ENCODE measurements at regions not wholly inside any gene's neighbourhood (a gene's known extent, or its start where the extent isn't known, plus 50 kb on each side); places are given as distances from the start of the nearest gene placed in this dataset.

- no peaks in the 10 kb centered on the region for H3K9me3 ChIP-seq (ENCODE audit: insufficient read depth, low read depth, low read length)
- H3K4me2 ChIP-seq (ENCODE audit: low read depth, low read length, poor library complexity, severe bottlenecking) = no peak overlapping the region
- no peaks in the 10 kb centered on the region for H3K36me3 ChIP-seq (ENCODE audit: insufficient read depth, low read length)
- H3K9ac ChIP-seq (ENCODE audit: low read depth, low read length, poor library complexity, severe bottlenecking) = no peak overlapping the region
- no peaks in the 10 kb centered on the region for H3K4me1 ChIP-seq (ENCODE audit: insufficient read depth, low read length, poor library complexity, severe bottlenecking)
- no peaks in the 10 kb centered on the region for H3F3A ChIP-seq (ENCODE audit: low read depth)
- no peaks in the 10 kb centered on the region for H4K20me1 ChIP-seq (ENCODE audit: insufficient read depth, low read length, poor library complexity, severe bottlenecking)
- no peaks in the 10 kb centered on the region for H3K27me3 ChIP-seq (ENCODE audit: insufficient read depth, low read length, poor library complexity, severe bottlenecking)
- TF ChIP-seq EZH2phosphoT487 (IDR thresholded peaks at IDR 0.05; ENCODE audit: borderline replicate concordance) (no peak), CTCF (conservative IDR thresholded peaks at IDR 0.05; ENCODE audit: low read length) (no peak)
- no peak overlapping the region for H2AFZ ChIP-seq (ENCODE audit: low read length)
- H3K9me2 ChIP-seq (replicated peaks; ENCODE audit: low read depth, low read length) = no peaks in the 10 kb centered on the region
- no peaks in the 10 kb centered on the region for H3K79me2 ChIP-seq (ENCODE audit: insufficient read depth, low read length)
- no peak overlapping the region for H3K4me3 ChIP-seq (ENCODE audit: low read length, poor library complexity, severe bottlenecking)
Observed at GRCh38 chr16:80142940-80143339, 397.9 kb upstream of the DYNLRB2 start.

- no peaks in the 10 kb centered on the region for H3K79me2 ChIP-seq (ENCODE audit: insufficient read depth, low read length)
- no peak overlapping the region for H2AFZ ChIP-seq (ENCODE audit: low read length)
- no peaks in the 10 kb centered on the region for H3K9me3 ChIP-seq (ENCODE audit: insufficient read depth, low read depth, low read length)
- no peak overlapping the region for H3K4me2 ChIP-seq (ENCODE audit: low read depth, low read length, poor library complexity, severe bottlenecking)
- H3F3A ChIP-seq (ENCODE audit: low read depth) = no peaks in the 10 kb centered on the region
- H3K27me3 ChIP-seq (ENCODE audit: insufficient read depth, low read length, poor library complexity, severe bottlenecking) = no peaks in the 10 kb centered on the region
- no peaks in the 10 kb centered on the region for H3K4me1 ChIP-seq (ENCODE audit: insufficient read depth, low read length, poor library complexity, severe bottlenecking)
- H3K36me3 ChIP-seq (ENCODE audit: insufficient read depth, low read length) = no peaks in the 10 kb centered on the region
- no peaks in the 10 kb centered on the region for H4K20me1 ChIP-seq (ENCODE audit: insufficient read depth, low read length, poor library complexity, severe bottlenecking)
- no peak overlapping the region for H3K4me3 ChIP-seq (ENCODE audit: low read length, poor library complexity, severe bottlenecking)
- TF ChIP-seq EZH2phosphoT487 (IDR thresholded peaks at IDR 0.05; ENCODE audit: borderline replicate concordance) = no peak
- no peak for TF ChIP-seq CTCF (conservative IDR thresholded peaks at IDR 0.05; ENCODE audit: low read length)
- H3K9me2 ChIP-seq (replicated peaks; ENCODE audit: low read depth, low read length) = no peaks in the 10 kb centered on the region
- no peak overlapping the region for H3K9ac ChIP-seq (ENCODE audit: low read depth, low read length, poor library complexity, severe bottlenecking)
Observed at GRCh38 chr16:80142281-80142680, 398.5 kb upstream of the DYNLRB2 start.

DNA sequence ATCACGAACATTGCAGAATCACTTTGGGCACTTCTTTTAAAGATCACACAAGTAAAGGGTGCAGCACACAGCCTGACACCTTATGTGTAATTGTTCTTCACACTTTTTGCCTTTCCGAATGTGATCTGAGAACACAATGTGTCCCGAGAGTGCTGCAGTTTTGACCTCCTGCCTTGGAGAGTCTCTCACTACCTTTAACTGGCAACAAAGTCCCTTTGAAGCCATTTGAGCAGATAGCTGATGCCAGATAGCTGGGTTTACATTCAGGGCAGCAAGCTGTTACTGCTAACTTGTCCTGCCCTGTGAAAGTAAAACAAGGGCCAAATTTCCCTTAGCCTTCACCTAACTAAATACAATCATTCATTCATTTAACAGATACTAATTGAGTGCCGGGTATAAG lies 411.0 kb upstream of the DYNLRB2 start:
- no peaks in the 10 kb centered on the region for H3K79me2 ChIP-seq (ENCODE audit: insufficient read depth, low read length)
- H3K9ac ChIP-seq (ENCODE audit: low read depth, low read length, poor library complexity, severe bottlenecking) = no peak overlapping the region
- H3K27me3 ChIP-seq (ENCODE audit: insufficient read depth, low read length, poor library complexity, severe bottlenecking) = no peaks in the 10 kb centered on the region
- no peak overlapping the region for H2AFZ ChIP-seq (ENCODE audit: low read length)
- TF ChIP-seq EZH2phosphoT487 (IDR thresholded peaks at IDR 0.05; ENCODE audit: borderline replicate concordance) (no peak), CTCF (conservative IDR thresholded peaks at IDR 0.05; ENCODE audit: low read length) (no peak)
- H3F3A ChIP-seq (ENCODE audit: low read depth) = no peaks in the 10 kb centered on the region
- no peaks in the 10 kb centered on the region for H3K36me3 ChIP-seq (ENCODE audit: insufficient read depth, low read length)
- H3K9me2 ChIP-seq (replicated peaks; ENCODE audit: low read depth, low read length) = no peaks in the 10 kb centered on the region
- no peaks in the 10 kb centered on the region for H3K4me1 ChIP-seq (ENCODE audit: insufficient read depth, low read length, poor library complexity, severe bottlenecking)
- no peak overlapping the region for H3K4me2 ChIP-seq (ENCODE audit: low read depth, low read length, poor library complexity, severe bottlenecking)
- no peaks in the 10 kb centered on the region for H3K9me3 ChIP-seq (ENCODE audit: insufficient read depth, low read depth, low read length)
- H4K20me1 ChIP-seq (ENCODE audit: insufficient read depth, low read length, poor library complexity, severe bottlenecking) = no peaks in the 10 kb centered on the region
- H3K4me3 ChIP-seq (ENCODE audit: low read length, poor library complexity, severe bottlenecking) = no peak overlapping the region
